Chondrocyte (in vitro differentiated cells): ENCODE measurements at regions not wholly inside any gene's neighbourhood (a gene's known extent, or its start where the extent isn't known, plus 50 kb on each side); places are given as distances from the start of the nearest gene placed in this dataset.

ENCODE experiments used
- DNase-seq: peaks from one replicate; pipeline ENCODE4 v3.0.0; 2021; ENCODE audit warnings: mixed read lengths, low spot score
- H3K27ac Mint-ChIP-seq: one replicate; pipeline ENCODE4 v1.8.0; 2021; ENCODE audit warnings: mild to moderate bottlenecking, moderate library complexity, mixed read lengths; ENCODE audit not compliant: unreplicated experiment
- H3K27me3 Mint-ChIP-seq: 2 replicates; pipeline ENCODE4 v1.8.0; 2021; ENCODE audit warnings: low read depth, mixed read lengths
- H3K36me3 Mint-ChIP-seq: 2 replicates; pipeline ENCODE4 v1.8.0; 2021; ENCODE audit warnings: low read depth, mixed read lengths
- H3K4me1 Mint-ChIP-seq: 2 replicates; pipeline ENCODE4 v1.8.0; 2021; ENCODE audit warnings: low read depth, mild to moderate bottlenecking, mixed read lengths
- H3K4me3 Mint-ChIP-seq: one replicate; pipeline ENCODE4 v1.8.0; 2021; ENCODE audit warnings: mild to moderate bottlenecking, moderate library complexity, mixed read lengths; ENCODE audit not compliant: unreplicated experiment
- H3K9me3 Mint-ChIP-seq: 2 replicates; pipeline ENCODE4 v1.8.0; 2021; ENCODE audit warnings: low read depth, mixed read lengths
- CTCF ChIP-seq: fragments of 200-600 bp; sonication (generic); IDR thresholded peaks from 2 replicates; pipeline ENCODE4 v1.5.0; 2021; ENCODE audit warnings: antibody characterized with exemption, mild to moderate bottlenecking, moderate library complexity

GRCh38 chr3:21105784-21106183, 645.2 kb downstream of the ZNF385D start:
- no peaks in the 10 kb centered on the region for H3K36me3 Mint-ChIP-seq
- peaks cover 19% of the 10 kb centered on the region for H3K9me3 Mint-ChIP-seq
- H3K27me3 Mint-ChIP-seq = no peaks in the 10 kb centered on the region
- H3K27ac Mint-ChIP-seq = no peak overlapping the region
- DNase-seq = no peak
- no peak overlapping the region for H3K4me3 Mint-ChIP-seq
- H3K4me1 Mint-ChIP-seq = no peaks in the 10 kb centered on the region
- no peak for TF ChIP-seq CTCF

GRCh38 chr3:21100656-21101359, 650.2 kb downstream of the ZNF385D start:
- DNase-seq = no peak
- H3K36me3 Mint-ChIP-seq = no peaks in the 10 kb centered on the region
- TF ChIP-seq CTCF = no peak
- no peak overlapping the region for H3K27ac Mint-ChIP-seq
- H3K27me3 Mint-ChIP-seq = no peaks in the 10 kb centered on the region
- H3K4me1 Mint-ChIP-seq = no peaks in the 10 kb centered on the region
- no peak overlapping the region for H3K4me3 Mint-ChIP-seq
- H3K9me3 Mint-ChIP-seq = peaks cover 25% of the 10 kb centered on the region

GRCh38 chr3:21094686-21095085, 656.3 kb downstream of the ZNF385D start:
- no peak overlapping the region for H3K27ac Mint-ChIP-seq
- H3K27me3 Mint-ChIP-seq = peaks cover 2% of the 10 kb centered on the region
- no peaks in the 10 kb centered on the region for H3K36me3 Mint-ChIP-seq
- no peaks in the 10 kb centered on the region for H3K4me1 Mint-ChIP-seq
- H3K4me3 Mint-ChIP-seq = no peak overlapping the region
- H3K9me3 Mint-ChIP-seq = peaks cover 3% of the 10 kb centered on the region
- no peak for DNase-seq
- no peak for TF ChIP-seq CTCF

GRCh38 chr3:21073561-21073960, 677.4 kb downstream of the ZNF385D start:
- Mint-ChIP-seq H3K27ac (no peak overlapping the region), H3K9me3 (peaks cover 5% of the 10 kb centered on the region)
- TF ChIP-seq CTCF = no peak

GRCh38 chr3:21067031-21067813, 683.8 kb downstream of the ZNF385D start:
- Mint-ChIP-seq H3K9me3 (peaks cover 8% of the 10 kb centered on the region), H3K4me1 (no peaks in the 10 kb centered on the region), H3K4me3 (no peak overlapping the region), H3K27ac (no peak overlapping the region), H3K36me3 (no peaks in the 10 kb centered on the region), H3K27me3 (no peaks in the 10 kb centered on the region)
- no peak for TF ChIP-seq CTCF
- no peak for DNase-seq

More at GRCh38 chr3:21073561-21073960, 677.4 kb downstream of the ZNF385D start:
- Mint-ChIP-seq H3K4me1 (no peaks in the 10 kb centered on the region), H3K36me3 (no peaks in the 10 kb centered on the region), H3K4me3 (no peak overlapping the region), H3K27me3 (no peaks in the 10 kb centered on the region)
- DNase-seq = no peak
